ENCODE measurements at regions not wholly inside any gene's neighbourhood (a gene's known extent, or its start where the extent isn't known, plus 50 kb on each side); places are given as distances from the start of the nearest gene placed in this dataset.

- no peak overlapping the region for H3K4me2 ChIP-seq (ENCODE audit: insufficient read depth, low read length)
- CTCF ChIA-PET (ENCODE audit: low intra/inter-chr PET ratio): no interaction called here
- no TSS peak for BruUV-seq (replicated peaks)
- no peaks in the 10 kb centered on the region for H3K9me3 ChIP-seq (replicated peaks; ENCODE audit: control insufficient read depth, insufficient read depth, low read depth, low read length)
- H3K9me1 ChIP-seq (ENCODE audit: control insufficient read depth, insufficient read depth, low read length): no peaks in the 10 kb centered on the region
- no peaks in the 10 kb centered on the region for H3K27me3 ChIP-seq (ENCODE audit: control insufficient read depth in 2 of 2, insufficient read depth in 2 of 2, low read length in 2 of 2)
- no peaks in the 10 kb centered on the region for H4K20me1 ChIP-seq (replicated peaks; ENCODE audit: control insufficient read depth, insufficient read depth, low read length)
- 0% methylated on average over 2 of the region's 3 CpGs for WGBS (ENCODE audit: insufficient coverage, low coverage, missing lambda C conversion rate)
- intact Hi-C loops (cut with micrococcal nuclease) (no loop called here), in situ Hi-C loops (cut with MboI) (no loop called here)
- H3K4me3 ChIP-seq: no peak overlapping the region
- no peak overlapping the region for H3K27ac ChIP-seq (ENCODE audit: extremely low read depth, low read depth, low read length)
- TF ChIP-seq MTA2 (IDR thresholded peaks at IDR 0.05; ENCODE audit: low read depth) (no peak), ZNF785 (CRISPR knock-in tag; IDR thresholded peaks at IDR 0.05) (no peak), BHLHE40 (IDR thresholded peaks at IDR 0.05; ENCODE audit: low read length) (no peak), HNRNPH1 (optimal IDR thresholded peaks at IDR 0.05; ENCODE audit: low read depth, low read length) (no peak)
- no peak for ATAC-seq
- no peaks in the 10 kb centered on the region for H3K4me1 ChIP-seq (replicated peaks in 1 of 2; ENCODE audit: control insufficient read depth in 2 of 2, insufficient read depth in 2 of 2, low read length in 2 of 2)
- no peak overlapping the region for H2AFZ ChIP-seq (ENCODE audit: low read depth, low read length)
- no peaks in the 10 kb centered on the region for H3K79me2 ChIP-seq (ENCODE audit: control insufficient read depth, insufficient read depth, low read length)
- H3K36me3 ChIP-seq (ENCODE audit: control insufficient read depth, insufficient read depth, low read length): no peaks in the 10 kb centered on the region
- no peak for FAIRE-seq
- POLR2A ChIA-PET: no interaction called here
- H3K9ac ChIP-seq (ENCODE audit: insufficient read depth in 1 of 2, low read depth in 2 of 2, low read length in 2 of 2): no peak overlapping the region
- DNase-seq (ENCODE audit: extremely low read depth in 1 of 4, low spot score in 3 of 4): no peak
Observed at GRCh38 chr18:53649621-53650020, 574.8 kb downstream of the MBD2 start.

- POLR2A ChIA-PET: no interaction called here
- CTCF ChIA-PET (ENCODE audit: low intra/inter-chr PET ratio): no interaction called here
Observed at GRCh38 chr18:53644799-53645471, 579.5 kb downstream of the MBD2 start.

More at GRCh38 chr18:53644799-53645471, 579.5 kb downstream of the MBD2 start:
- FAIRE-seq: no peak
- no peaks in the 10 kb centered on the region for H3K79me2 ChIP-seq (ENCODE audit: control insufficient read depth, insufficient read depth, low read length)
- H3K27me3 ChIP-seq (ENCODE audit: control insufficient read depth in 2 of 2, insufficient read depth in 2 of 2, low read length in 2 of 2): no peaks in the 10 kb centered on the region
- no peak overlapping the region for H3K27ac ChIP-seq (ENCODE audit: extremely low read depth, low read depth, low read length)
- no peaks in the 10 kb centered on the region for H3K9me1 ChIP-seq (ENCODE audit: control insufficient read depth, insufficient read depth, low read length)
- 0% methylated on average over 2 of the region's 2 CpGs for WGBS (ENCODE audit: insufficient coverage, low coverage, missing lambda C conversion rate)
- H3K9me3 ChIP-seq (replicated peaks; ENCODE audit: control insufficient read depth, insufficient read depth, low read depth, low read length): no peaks in the 10 kb centered on the region
- no peaks in the 10 kb centered on the region for H3K36me3 ChIP-seq (ENCODE audit: control insufficient read depth, insufficient read depth, low read length)
- no peak for ATAC-seq
- no peaks in the 10 kb centered on the region for H4K20me1 ChIP-seq (replicated peaks; ENCODE audit: control insufficient read depth, insufficient read depth, low read length)
- in situ Hi-C loops (cut with MboI) (no loop called here), intact Hi-C loops (cut with micrococcal nuclease) (no loop called here)
- TF ChIP-seq KLF6 (CRISPR knock-in tag; IDR thresholded peaks at IDR 0.05; ENCODE audit: borderline replicate concordance) (no peak), SETDB1 (IDR thresholded peaks at IDR 0.05; ENCODE audit: low read length) (no peak), EP400 (IDR thresholded peaks at IDR 0.05) (no peak), CBX8 (IDR thresholded peaks at IDR 0.05; ENCODE audit: borderline replicate concordance, extremely low read depth, low read depth, low read length, poor library complexity, severe bottlenecking) (no peak), ZNF436 (CRISPR knock-in tag; IDR thresholded peaks at IDR 0.05) (no peak), PATZ1 (CRISPR knock-in tag; IDR thresholded peaks at IDR 0.05; ENCODE audit: borderline replicate concordance) (no peak), SMARCA4 (IDR thresholded peaks at IDR 0.05) (no peak), ZBTB17 (CRISPR knock-in tag; IDR thresholded peaks at IDR 0.05) (no peak), DACH1 (IDR thresholded peaks at IDR 0.05; ENCODE audit: partially characterized antibody) (no peak)
- H3K4me3 ChIP-seq: no peak overlapping the region
- DNase-seq (ENCODE audit: extremely low read depth in 1 of 4, low spot score in 3 of 4): no peak
- H3K4me1 ChIP-seq (replicated peaks in 1 of 2; ENCODE audit: control insufficient read depth in 2 of 2, insufficient read depth in 2 of 2, low read length in 2 of 2): no peaks in the 10 kb centered on the region
- BruUV-seq (replicated peaks): no TSS peak
- H3K4me2 ChIP-seq (ENCODE audit: insufficient read depth, low read length): no peak overlapping the region
- no peak overlapping the region for H3K9ac ChIP-seq (ENCODE audit: insufficient read depth in 1 of 2, low read depth in 2 of 2, low read length in 2 of 2)
- H2AFZ ChIP-seq (ENCODE audit: low read depth, low read length): no peak overlapping the region

Data from K562 (cell line).